ENCODE measurements at regions not wholly inside any gene's neighbourhood (a gene's known extent, or its start where the extent isn't known, plus 50 kb on each side); places are given as distances from the start of the nearest gene placed in this dataset.

GRCh38 chr7:131242123-131242650 lies 85.5 kb upstream of the MKLN1 start:
- TF ChIP-seq CTCF (IDR thresholded peaks at IDR 0.05): no peak
- TF ChIP-seq POLR2AphosphoS5 (IDR thresholded peaks at IDR 0.05): no peak
- no peak for TF ChIP-seq POLR2A (IDR thresholded peaks at IDR 0.05)
- no peak for TF ChIP-seq EP300 (IDR thresholded peaks at IDR 0.05)
- 95 to 97% methylated on average over 10 of the region's 10 CpGs for WGBS, 2 donors
- Histone ChIP-seq H3K36me3 (no peaks in the 10 kb centered on the region), H3K9me3 (no peaks in the 10 kb centered on the region), H3K4me1 (peaks cover 0 to 7% (median 3%) of the 10 kb centered on the region in 4 donors), H3K27me3 (no peaks in the 10 kb centered on the region), H3K27ac (no peak overlapping the region), H3K4me3 (no peak overlapping the region)
- DNase-seq (no peak), ATAC-seq (ENCODE audit: low FRiP score in 2 of 2) (no peak)

GRCh38 chr7:131244259-131244852 lies 83.3 kb upstream of the MKLN1 start:
- no peak overlapping the region for H3K4me3 ChIP-seq
- peaks cover 0 to 12% (median 6%) of the 10 kb centered on the region in 4 donors for H3K4me1 ChIP-seq
- H3K27me3 ChIP-seq: no peaks in the 10 kb centered on the region
- DNase-seq (no peak), ATAC-seq (ENCODE audit: low FRiP score in 2 of 2) (peak in 1 of 2 donors; percentile 91)
- WGBS, 2 donors: 77 to 82% methylated on average over 13 of the region's 13 CpGs
- H3K9me3 ChIP-seq: no peaks in the 10 kb centered on the region
- H3K27ac ChIP-seq: no peak overlapping the region
- TF ChIP-seq POLR2AphosphoS5 (IDR thresholded peaks at IDR 0.05): no peak
- no peak for TF ChIP-seq EP300 (IDR thresholded peaks at IDR 0.05)
- TF ChIP-seq POLR2A (IDR thresholded peaks at IDR 0.05): no peak
- no peak for TF ChIP-seq CTCF (IDR thresholded peaks at IDR 0.05)
- no peaks in the 10 kb centered on the region for H3K36me3 ChIP-seq

GRCh38 chr7:131249003-131249402 lies 78.7 kb upstream of the MKLN1 start:
- peak; percentile 66 to 80 for TF ChIP-seq POLR2AphosphoS5 (IDR thresholded peaks at IDR 0.05)
- TF ChIP-seq POLR2A (IDR thresholded peaks at IDR 0.05): no peak
- peak in 2 of 4 donors; percentile 58 to 83 for TF ChIP-seq EP300 (IDR thresholded peaks at IDR 0.05)
- peak; percentile 88 to 90 for ATAC-seq (ENCODE audit: low FRiP score in 2 of 2)
- Histone ChIP-seq H3K27ac (peak overlapping the region in 3 of 4 donors; percentile 40 to 49 (median 45)), H3K36me3 (no peaks in the 10 kb centered on the region), H3K9me3 (no peaks in the 10 kb centered on the region), H3K4me3 (no peak overlapping the region), H3K4me1 (peaks cover 0 to 12% (median 9%) of the 10 kb centered on the region in 4 donors), H3K27me3 (no peaks in the 10 kb centered on the region)
- peak in 1 of 2 donors; percentile 87 for DNase-seq
- WGBS, 2 donors: 11 to 53% methylated on average over 1 of the region's 1 CpG

- 73 to 76% methylated on average over 3 of the region's 3 CpGs for WGBS, 2 donors
- TF ChIP-seq POLR2A (IDR thresholded peaks at IDR 0.05) (no peak), POLR2AphosphoS5 (IDR thresholded peaks at IDR 0.05) (no peak), EP300 (IDR thresholded peaks at IDR 0.05) (no peak), CTCF (IDR thresholded peaks at IDR 0.05) (no peak)
- Histone ChIP-seq H3K27me3 (no peaks in the 10 kb centered on the region), H3K4me1 (peaks cover 0 to 12% (median 9%) of the 10 kb centered on the region in 4 donors), H3K4me3 (no peak overlapping the region), H3K9me3 (peaks cover 0 to 3% (median 0%) of the 10 kb centered on the region in 4 donors), H3K27ac (peak overlapping the region in 1 of 4 donors; percentile 49), H3K36me3 (no peaks in the 10 kb centered on the region)
- no peak for DNase-seq
- peak; percentile 14 to 21 for ATAC-seq (ENCODE audit: low FRiP score in 2 of 2)
These were observed 78.2 kb upstream of the MKLN1 start for GRCh38 chr7:131249483-131249882.

GRCh38 chr7:131250331-131250730 lies 77.3 kb upstream of the MKLN1 start:
- H3K36me3 ChIP-seq: no peaks in the 10 kb centered on the region
- H3K27ac ChIP-seq: peak overlapping the region in 1 of 4 donors; percentile 49
- no peak for ATAC-seq (ENCODE audit: low FRiP score in 2 of 2)
- H3K27me3 ChIP-seq: no peaks in the 10 kb centered on the region
- TF ChIP-seq EP300 (IDR thresholded peaks at IDR 0.05) (no peak), POLR2AphosphoS5 (IDR thresholded peaks at IDR 0.05) (no peak), POLR2A (IDR thresholded peaks at IDR 0.05) (no peak), CTCF (IDR thresholded peaks at IDR 0.05) (no peak)
- no peak for DNase-seq
- H3K4me1 ChIP-seq: peaks cover 0 to 12% (median 9%) of the 10 kb centered on the region in 4 donors
- peaks cover 0 to 12% (median 7%) of the 10 kb centered on the region in 4 donors for H3K9me3 ChIP-seq
- WGBS, 2 donors: 54 to 64% methylated on average over 4 of the region's 4 CpGs
- H3K4me3 ChIP-seq: no peak overlapping the region

Measured in upper lobe of left lung (tissue), 6 donors.